Peyer's patch (tissue), 4 donors: ENCODE measurements at regions not wholly inside any gene's neighbourhood (a gene's known extent, or its start where the extent isn't known, plus 50 kb on each side); places are given as distances from the start of the nearest gene placed in this dataset.

Experiments used
- POLR2A ChIP-seq, 2 donors: fragments of 450-650 bp; IDR thresholded peaks; one replicate each; pipeline ENCODE4 v1.5.1; 2017; ENCODE audit warnings: antibody characterized with exemption in 2 of 2, mild to moderate bottlenecking in 2 of 2, moderate library complexity in 2 of 2
- TF ChIP-seq, protein P1 (sequence below), 6 experiments: fragments of 450-650 bp in 4 of 6; fragments of 200-600 bp in 2 of 6; sonication (generic) in 1 of 6; IDR thresholded peaks; one replicate each; pipeline ENCODE4 v1.5.1; 2017 to 2019; ENCODE audit warnings: antibody characterized with exemption in 6 of 6, mild to moderate bottlenecking in 3 of 6, moderate library complexity in 1 of 6

DNA sequence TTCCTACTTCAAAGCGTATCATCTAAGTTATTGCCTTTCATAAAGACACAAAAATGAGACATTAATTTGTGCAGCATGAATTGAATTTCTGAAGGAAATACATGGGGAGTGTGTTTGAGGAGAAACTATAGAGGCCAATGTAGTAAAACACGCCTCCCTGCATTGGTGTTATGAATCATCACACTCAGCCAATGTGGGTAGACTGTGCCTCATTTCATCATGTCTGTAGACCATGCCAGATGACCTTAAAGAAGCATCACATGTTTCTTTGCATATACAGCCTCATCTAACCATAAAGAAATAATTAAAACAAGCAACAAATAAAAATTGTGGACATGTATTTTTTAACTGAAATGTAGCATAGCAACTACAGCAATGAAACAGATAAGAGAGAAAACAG, 486.0 kb upstream of the ADAMTS9 start:
- TF ChIP-seq, protein P1, sequence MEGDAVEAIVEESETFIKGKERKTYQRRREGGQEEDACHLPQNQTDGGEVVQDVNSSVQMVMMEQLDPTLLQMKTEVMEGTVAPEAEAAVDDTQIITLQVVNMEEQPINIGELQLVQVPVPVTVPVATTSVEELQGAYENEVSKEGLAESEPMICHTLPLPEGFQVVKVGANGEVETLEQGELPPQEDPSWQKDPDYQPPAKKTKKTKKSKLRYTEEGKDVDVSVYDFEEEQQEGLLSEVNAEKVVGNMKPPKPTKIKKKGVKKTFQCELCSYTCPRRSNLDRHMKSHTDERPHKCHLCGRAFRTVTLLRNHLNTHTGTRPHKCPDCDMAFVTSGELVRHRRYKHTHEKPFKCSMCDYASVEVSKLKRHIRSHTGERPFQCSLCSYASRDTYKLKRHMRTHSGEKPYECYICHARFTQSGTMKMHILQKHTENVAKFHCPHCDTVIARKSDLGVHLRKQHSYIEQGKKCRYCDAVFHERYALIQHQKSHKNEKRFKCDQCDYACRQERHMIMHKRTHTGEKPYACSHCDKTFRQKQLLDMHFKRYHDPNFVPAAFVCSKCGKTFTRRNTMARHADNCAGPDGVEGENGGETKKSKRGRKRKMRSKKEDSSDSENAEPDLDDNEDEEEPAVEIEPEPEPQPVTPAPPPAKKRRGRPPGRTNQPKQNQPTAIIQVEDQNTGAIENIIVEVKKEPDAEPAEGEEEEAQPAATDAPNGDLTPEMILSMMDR (IDR thresholded peaks at IDR 0.05): no peak
- TF ChIP-seq POLR2A (IDR thresholded peaks at IDR 0.05): no peak
